ENCODE measurements at regions not wholly inside any gene's neighbourhood (a gene's known extent, or its start where the extent isn't known, plus 50 kb on each side); places are given as distances from the start of the nearest gene placed in this dataset.

DNA sequence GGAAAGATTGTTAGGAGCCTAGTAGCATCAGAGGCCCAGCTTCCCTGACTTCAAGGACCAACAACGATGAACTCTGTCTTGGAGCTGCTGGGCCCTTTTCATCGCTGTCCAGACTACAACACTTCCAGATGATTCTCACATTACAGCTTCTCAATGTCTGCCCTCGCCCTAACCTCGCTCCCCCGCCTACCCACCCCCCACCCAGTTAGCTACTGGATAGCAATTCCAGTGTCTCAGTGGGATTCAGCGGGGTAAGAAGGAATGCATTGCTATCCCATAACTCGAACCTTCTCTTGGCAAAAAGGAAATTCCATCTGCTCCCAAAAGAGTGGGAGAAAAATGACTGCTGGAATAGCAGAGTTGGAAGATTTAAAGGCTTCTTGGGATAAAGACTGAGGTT, 65.0 kb downstream of the RPL37A start:
- no peak for TF ChIP-seq POLR2A (IDR thresholded peaks at IDR 0.05)
- TF ChIP-seq, protein P1, sequence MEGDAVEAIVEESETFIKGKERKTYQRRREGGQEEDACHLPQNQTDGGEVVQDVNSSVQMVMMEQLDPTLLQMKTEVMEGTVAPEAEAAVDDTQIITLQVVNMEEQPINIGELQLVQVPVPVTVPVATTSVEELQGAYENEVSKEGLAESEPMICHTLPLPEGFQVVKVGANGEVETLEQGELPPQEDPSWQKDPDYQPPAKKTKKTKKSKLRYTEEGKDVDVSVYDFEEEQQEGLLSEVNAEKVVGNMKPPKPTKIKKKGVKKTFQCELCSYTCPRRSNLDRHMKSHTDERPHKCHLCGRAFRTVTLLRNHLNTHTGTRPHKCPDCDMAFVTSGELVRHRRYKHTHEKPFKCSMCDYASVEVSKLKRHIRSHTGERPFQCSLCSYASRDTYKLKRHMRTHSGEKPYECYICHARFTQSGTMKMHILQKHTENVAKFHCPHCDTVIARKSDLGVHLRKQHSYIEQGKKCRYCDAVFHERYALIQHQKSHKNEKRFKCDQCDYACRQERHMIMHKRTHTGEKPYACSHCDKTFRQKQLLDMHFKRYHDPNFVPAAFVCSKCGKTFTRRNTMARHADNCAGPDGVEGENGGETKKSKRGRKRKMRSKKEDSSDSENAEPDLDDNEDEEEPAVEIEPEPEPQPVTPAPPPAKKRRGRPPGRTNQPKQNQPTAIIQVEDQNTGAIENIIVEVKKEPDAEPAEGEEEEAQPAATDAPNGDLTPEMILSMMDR (IDR thresholded peaks at IDR 0.05): no peak
